WTC11 (cell line): ENCODE measurements at regions not wholly inside any gene's neighbourhood (a gene's known extent, or its start where the extent isn't known, plus 50 kb on each side); places are given as distances from the start of the nearest gene placed in this dataset.

Experiments used
- ATAC-seq: fragments of 200-7000 bp; cut with Tn5 transposase; 2 replicates; pipeline ENCODE4 v1.10.0; 2021; ENCODE audit warnings: mild to moderate bottlenecking, moderate library complexity
- CTCF ChIA-PET: fragments of 300-600 bp; sonication (Branson Sonifier 250); formaldehyde crosslinking; loops from one replicate; lab custom pipeline; 2021; ENCODE audit warnings: antibody characterized with exemption; lab: Charles Lee
- POLR2A ChIA-PET: fragments of 350-600 bp; sonication (Branson Sonifier 250); formaldehyde crosslinking; loops from one replicate; lab custom pipeline; 2021; ENCODE audit warnings: antibody characterized with exemption; lab: Charles Lee
- DNase-seq: peaks from one replicate; pipeline ENCODE4 v3.0.0; 2021; ENCODE audit warnings: low spot score
- H3K27ac Mint-ChIP-seq: 2 replicates; pipeline ENCODE4 v1.8.0; 2021; ENCODE audit warnings: mixed read lengths
- H3K27me3 Mint-ChIP-seq: 2 replicates; pipeline ENCODE4 v1.8.0; 2021; ENCODE audit warnings: low read depth, mild to moderate bottlenecking, moderate library complexity, mixed read lengths
- H3K36me3 Mint-ChIP-seq: 2 replicates; pipeline ENCODE4 v1.8.0; 2021; ENCODE audit warnings: mixed read lengths
- H3K4me1 Mint-ChIP-seq: 2 replicates; pipeline ENCODE4 v1.8.0; 2022; ENCODE audit warnings: mixed read lengths
- H3K4me3 Mint-ChIP-seq: 2 replicates; pipeline ENCODE4 v1.8.0; 2021; ENCODE audit warnings: mild to moderate bottlenecking, moderate library complexity, mixed read lengths
- H3K9me3 Mint-ChIP-seq: 2 replicates; pipeline ENCODE4 v1.8.0; 2021; ENCODE audit warnings: mixed read lengths
- AFF4 ChIP-seq: sonication (generic); formaldehyde crosslinking; IDR thresholded peaks from 2 replicates; pipeline ENCODE4 v1.8.1; 2023; ENCODE audit warnings: mild to moderate bottlenecking, missing genetic modification reagents, borderline replicate concordance
- AR ChIP-seq: fragments of 250-450 bp; sonication (Bioruptor Pico); IDR thresholded peaks from 2 replicates; pipeline ENCODE4 v1.9.0; 2021; ENCODE audit warnings: mild to moderate bottlenecking
- ATF6 ChIP-seq: sonication (generic); formaldehyde crosslinking; IDR thresholded peaks from 2 replicates; pipeline ENCODE4 v1.8.1; 2023; ENCODE audit warnings: mild to moderate bottlenecking, missing genetic modification reagents
- E2F1 ChIP-seq: sonication (generic); formaldehyde crosslinking; IDR thresholded peaks from 2 replicates; pipeline ENCODE4 v1.8.0; 2022; ENCODE audit warnings: mild to moderate bottlenecking, missing genetic modification reagents
- E2F4 ChIP-seq: sonication (generic); formaldehyde crosslinking; IDR thresholded peaks from 2 replicates; pipeline ENCODE4 v1.8.1; 2022; ENCODE audit warnings: low read depth, mild to moderate bottlenecking, moderate library complexity, missing genetic modification reagents, borderline replicate concordance
- FOXJ3 ChIP-seq: sonication (generic); formaldehyde crosslinking; IDR thresholded peaks from 2 replicates; pipeline ENCODE4 v1.9.0; 2021; ENCODE audit warnings: missing genetic modification reagents, mild to moderate bottlenecking, borderline replicate concordance
- JAZF1 ChIP-seq: fragments of 250-450 bp; sonication (Bioruptor Pico); IDR thresholded peaks from 2 replicates; pipeline ENCODE4 v1.9.0; 2021; ENCODE audit warnings: moderate library complexity, mild to moderate bottlenecking, inconsistent platforms
- MAX ChIP-seq: sonication (generic); formaldehyde crosslinking; IDR thresholded peaks from 2 replicates; pipeline ENCODE4 v1.8.0; 2022; ENCODE audit warnings: mild to moderate bottlenecking, missing genetic modification reagents
- MXD4 ChIP-seq: fragments of 250-450 bp; sonication (Bioruptor Pico); IDR thresholded peaks from 2 replicates; pipeline ENCODE4 v1.8.0; 2021; ENCODE audit warnings: mild to moderate bottlenecking, moderate library complexity, borderline replicate concordance
- TEAD1 ChIP-seq: sonication (generic); formaldehyde crosslinking; IDR thresholded peaks from 2 replicates; pipeline ENCODE4 v1.8.0; 2022; ENCODE audit warnings: mild to moderate bottlenecking, missing genetic modification reagents
- TEAD4 ChIP-seq: sonication (generic); formaldehyde crosslinking; IDR thresholded peaks from 2 replicates; pipeline ENCODE4 v1.8.0; 2022; ENCODE audit warnings: mild to moderate bottlenecking, missing genetic modification reagents
- USF1 ChIP-seq: sonication (generic); formaldehyde crosslinking; IDR thresholded peaks from 2 replicates; pipeline ENCODE4 v1.8.0; 2022; ENCODE audit warnings: mild to moderate bottlenecking, missing genetic modification reagents
- ZMAT4 ChIP-seq: fragments of 250-450 bp; sonication (Bioruptor Pico); IDR thresholded peaks from 2 replicates; pipeline ENCODE4 v1.9.0; 2021; ENCODE audit warnings: mild to moderate bottlenecking
- ZNF138 ChIP-seq: sonication (generic); formaldehyde crosslinking; conservative IDR thresholded peaks from 2 replicates; pipeline ENCODE4 v1.8.1; 2022; ENCODE audit warnings: mild to moderate bottlenecking, moderate library complexity, missing genetic modification reagents

- no peak for TF ChIP-seq TEAD1
These were observed 361.9 kb downstream of the GLRX3 start (continued) for GRCh38 chr10:130498042-130498441.

- Mint-ChIP-seq H3K4me3 (no peak overlapping the region), H3K36me3 (peaks cover 84% of the 10 kb centered on the region), H3K4me1 (no peaks in the 10 kb centered on the region), H3K27me3 (peaks cover 24% of the 10 kb centered on the region), H3K9me3 (peaks cover 92% of the 10 kb centered on the region), H3K27ac (no peak overlapping the region)
- TF ChIP-seq AR, result no peak
- no peak for TF ChIP-seq E2F4 (CRISPR knock-in tag)
- TF ChIP-seq JAZF1 (CRISPR knock-in tag), result no peak
- no peak for TF ChIP-seq E2F1
- TF ChIP-seq FOXJ3 (CRISPR knock-in tag), result no peak
- no peak for TF ChIP-seq TEAD4 (CRISPR knock-in tag)
- TF ChIP-seq ATF6 (CRISPR knock-in tag), result no peak
- no peak for TF ChIP-seq TEAD1
- no peak for TF ChIP-seq ZNF138 (CRISPR knock-in tag)
- TF ChIP-seq AFF4 (CRISPR knock-in tag), result no peak
- TF ChIP-seq MXD4 (CRISPR knock-in tag), result no peak
- TF ChIP-seq USF1 (CRISPR knock-in tag), result no peak
- TF ChIP-seq MAX, result no peak
- TF ChIP-seq ZMAT4 (CRISPR knock-in tag), result no peak
- DNase-seq (no peak), ATAC-seq (no peak)
- ChIA-PET CTCF (no interaction called here), POLR2A (no interaction called here)
These were observed 362.7 kb downstream of the GLRX3 start for GRCh38 chr10:130498934-130499333.
